ENCODE measurements at regions not wholly inside any gene's neighbourhood (a gene's known extent, or its start where the extent isn't known, plus 50 kb on each side); places are given as distances from the start of the nearest gene placed in this dataset.

GRCh38 chr17:74096456-74096855, 107.0 kb upstream of the RPL38 start:
- no peak for DNase-seq

DNA sequence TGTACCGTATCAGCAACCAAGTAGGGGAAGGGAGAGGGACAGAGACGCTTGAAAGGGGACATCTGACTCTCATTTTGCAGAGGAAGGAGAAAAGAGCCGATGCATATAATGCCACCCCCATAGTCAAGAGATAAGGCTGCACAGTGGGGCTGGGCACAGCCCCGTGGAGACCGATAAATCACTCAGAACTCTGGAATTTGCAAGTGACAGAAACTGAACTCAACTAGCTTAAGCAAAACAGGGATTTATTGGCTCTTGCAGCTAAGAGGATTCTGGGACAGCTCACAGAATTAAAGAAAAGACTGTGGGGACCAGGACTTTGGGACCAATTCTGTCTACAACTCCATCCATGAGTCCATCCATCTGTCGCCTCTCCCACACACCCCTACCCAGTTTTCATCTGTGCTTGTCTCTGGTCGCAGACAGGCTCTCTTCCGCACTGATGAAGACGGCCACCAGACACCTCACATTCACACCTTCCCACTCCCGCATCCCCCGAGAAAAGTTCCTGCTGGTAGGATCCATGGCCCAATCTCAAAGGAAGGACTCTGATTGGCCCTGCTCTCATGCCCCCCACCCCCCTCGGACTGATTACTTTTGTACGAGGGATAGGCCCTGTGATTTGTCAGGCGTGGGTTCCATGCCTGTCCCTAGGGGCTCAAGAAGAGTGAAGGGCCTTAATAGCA, 105.9 kb upstream of the RPL38 start:
- no peak for DNase-seq

DNA sequence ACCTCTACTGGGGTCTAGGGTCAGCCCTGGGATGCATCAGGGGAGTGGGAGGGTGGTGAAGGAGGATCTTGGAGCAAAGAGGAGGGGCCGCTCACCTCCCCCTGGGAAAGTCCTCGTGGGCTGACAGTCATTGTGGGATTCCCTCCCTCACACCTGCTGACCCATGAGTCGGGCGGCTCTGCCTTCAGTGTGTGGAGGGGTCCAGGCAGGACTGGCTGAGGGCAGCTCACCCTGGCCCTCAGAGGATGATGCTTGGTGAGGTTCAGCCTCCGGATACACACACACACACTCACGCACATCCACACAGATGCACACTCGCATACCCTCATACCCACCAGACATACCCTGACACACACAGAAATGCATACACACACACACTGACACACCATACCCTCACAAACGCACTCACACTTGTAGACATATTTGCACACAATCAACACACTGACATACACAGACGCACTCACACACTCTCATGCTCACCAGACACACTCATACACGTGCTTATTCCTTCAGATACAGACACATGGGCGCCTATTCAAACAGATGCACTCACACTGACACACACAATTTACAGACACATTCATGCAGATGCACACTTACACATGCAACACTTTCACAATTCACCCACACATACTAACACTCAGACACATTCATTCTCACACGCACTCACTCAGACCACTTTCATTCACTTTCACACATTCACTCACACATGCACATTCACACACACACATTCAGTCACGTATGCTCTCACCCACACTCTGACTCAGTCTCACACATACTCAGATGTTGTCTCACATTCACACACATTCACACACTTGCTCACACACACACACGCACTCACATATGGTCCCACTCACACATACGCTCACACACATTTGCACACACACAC, 105.1 kb upstream of the RPL38 start:
- DNase-seq, result no peak

- no peak for DNase-seq
Measured at GRCh38 chr17:74099442-74100340, 103.8 kb upstream of the RPL38 start.

- DNase-seq, result no peak
Measured at GRCh38 chr17:74104921-74105320, 98.6 kb upstream of the RPL38 start.

DNA sequence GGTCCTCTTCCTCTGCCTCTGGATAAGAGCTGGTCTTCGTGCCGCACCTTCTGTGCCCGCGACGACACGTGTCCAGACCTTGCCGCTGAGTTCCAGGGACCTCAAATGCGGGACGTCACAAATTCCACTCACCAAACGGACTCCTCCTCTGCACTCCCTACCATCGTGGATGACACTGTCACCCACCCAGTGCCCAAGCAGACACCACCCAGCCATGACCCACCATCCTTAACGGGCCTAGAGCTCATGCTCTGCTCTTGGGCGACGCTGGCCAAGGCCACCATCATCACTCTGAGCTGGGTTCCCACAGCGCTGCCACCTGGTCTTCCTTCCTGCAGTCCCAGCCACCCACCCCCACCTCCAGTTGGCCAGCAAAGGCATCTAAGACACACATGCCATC, 96.4 kb upstream of the RPL38 start:
- DNase-seq, result no peak

- DNase-seq, result no peak
Measured at GRCh38 chr17:74108126-74108705, 95.3 kb upstream of the RPL38 start.

GRCh38 chr17:74110467-74110866, 93.0 kb upstream of the RPL38 start:
- no peak for DNase-seq

GRCh38 chr17:74113326-74113725, 90.2 kb upstream of the RPL38 start:
- DNase-seq, result no peak

- DNase-seq, result no peak
Measured at GRCh38 chr17:74113952-74114351, 89.5 kb upstream of the RPL38 start.

DNA sequence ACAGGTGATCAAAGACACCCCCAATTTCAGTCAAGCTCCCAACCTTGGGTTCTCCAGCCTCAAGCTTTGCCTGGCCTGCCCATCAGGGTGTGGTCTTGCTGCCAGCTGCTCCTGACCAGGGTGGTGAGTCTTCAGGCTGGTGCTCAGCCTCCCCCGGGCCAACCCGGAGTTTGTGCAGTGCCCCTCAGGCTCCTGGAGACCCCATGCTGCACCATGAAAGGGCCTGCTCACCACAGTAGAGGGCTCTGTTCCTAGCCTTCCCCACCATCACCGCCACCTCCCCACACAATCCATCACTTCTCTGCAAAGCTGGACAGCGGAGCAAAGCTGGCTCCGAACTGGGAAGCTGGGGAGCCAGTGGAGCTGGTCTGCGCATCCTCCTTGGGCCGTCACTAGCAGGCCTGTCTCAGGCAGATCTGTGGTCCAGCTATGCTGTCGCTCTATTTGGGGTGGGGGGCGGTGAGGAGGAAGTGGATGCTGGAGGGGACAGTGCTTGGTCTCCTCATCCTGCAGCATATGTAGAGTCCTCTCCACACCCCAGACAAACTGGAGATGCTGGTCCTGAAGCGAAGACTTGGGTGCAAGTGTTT, 88.5 kb upstream of the RPL38 start:
- no peak for DNase-seq

DNA sequence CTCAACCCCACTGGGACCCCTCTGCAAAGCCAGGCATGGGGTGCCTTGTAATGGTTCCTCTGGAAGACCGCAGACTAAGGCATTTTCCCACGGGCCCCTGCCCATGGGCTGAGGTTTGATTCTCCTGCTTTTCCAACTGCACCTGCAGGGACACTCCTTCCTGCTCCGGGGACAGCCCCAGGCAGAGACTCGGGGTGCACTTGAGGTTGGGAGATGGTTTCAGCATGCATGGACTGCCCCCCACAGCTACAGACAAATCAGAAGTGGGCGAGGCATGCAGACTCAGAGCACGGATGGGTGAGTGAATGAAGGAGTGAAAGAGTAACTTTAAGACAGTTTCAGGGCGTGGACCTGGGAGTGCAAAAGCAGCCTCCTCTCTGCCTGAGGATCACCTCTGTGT, 87.9 kb upstream of the RPL38 start:
- DNase-seq, result no peak

GRCh38 chr17:74116087-74116717, 87.3 kb upstream of the RPL38 start:
- DNase-seq, result no peak

DNA sequence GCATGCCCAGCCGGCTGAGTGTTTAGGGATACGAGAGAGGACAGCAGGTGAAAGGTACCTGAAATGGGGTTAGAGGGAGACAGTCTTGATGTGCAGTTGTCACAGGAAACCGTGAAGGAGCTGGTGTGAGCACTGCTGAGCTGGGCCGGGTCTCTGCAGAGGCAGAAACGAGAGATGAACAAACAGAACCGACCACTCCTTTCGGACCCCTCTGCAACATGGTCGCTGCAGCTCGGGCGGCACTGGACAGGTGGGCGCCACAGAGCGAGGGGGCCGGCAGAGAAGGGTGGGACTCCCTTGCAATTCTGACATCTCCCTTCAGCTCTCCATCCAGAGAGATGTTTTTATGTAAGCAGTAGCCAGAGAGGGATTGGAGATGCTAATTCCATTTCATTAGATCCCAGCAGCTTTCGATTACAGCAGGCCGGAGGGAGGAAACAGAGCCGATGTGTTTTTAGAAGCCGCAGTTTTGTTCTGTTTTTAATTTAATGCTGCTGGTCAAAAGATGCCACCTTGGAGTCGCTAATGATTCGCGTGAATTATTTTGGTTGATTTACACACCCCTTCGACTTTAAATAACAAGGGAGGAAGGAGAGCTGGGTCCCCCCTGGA, 86.3 kb upstream of the RPL38 start:
- no peak for DNase-seq

- DNase-seq, result no peak
Measured at GRCh38 chr17:74117999-74118421, 85.5 kb upstream of the RPL38 start.

DNA sequence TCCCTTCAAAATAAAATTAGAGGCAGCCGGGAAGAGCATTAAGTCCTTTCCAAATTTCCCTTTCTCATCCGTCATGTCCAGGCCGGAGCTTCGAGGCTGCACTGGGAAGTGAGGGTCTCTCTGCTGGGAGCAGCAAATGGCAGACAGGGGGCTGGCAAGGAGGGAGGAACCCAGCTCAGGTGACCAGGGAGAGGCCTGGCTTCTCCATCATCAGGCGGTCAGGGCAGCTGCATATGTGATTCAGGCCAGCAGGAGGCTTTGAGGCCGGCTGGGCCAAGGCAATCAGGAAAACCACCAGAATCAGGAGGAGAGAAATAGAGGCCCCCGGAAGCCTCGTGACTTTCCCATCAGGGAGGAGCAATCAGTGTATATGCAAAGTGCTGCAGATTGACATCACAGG, 85.0 kb upstream of the RPL38 start:
- no peak for DNase-seq

- no peak for DNase-seq
Measured at GRCh38 chr17:74119049-74119580, 84.4 kb upstream of the RPL38 start.

DNA sequence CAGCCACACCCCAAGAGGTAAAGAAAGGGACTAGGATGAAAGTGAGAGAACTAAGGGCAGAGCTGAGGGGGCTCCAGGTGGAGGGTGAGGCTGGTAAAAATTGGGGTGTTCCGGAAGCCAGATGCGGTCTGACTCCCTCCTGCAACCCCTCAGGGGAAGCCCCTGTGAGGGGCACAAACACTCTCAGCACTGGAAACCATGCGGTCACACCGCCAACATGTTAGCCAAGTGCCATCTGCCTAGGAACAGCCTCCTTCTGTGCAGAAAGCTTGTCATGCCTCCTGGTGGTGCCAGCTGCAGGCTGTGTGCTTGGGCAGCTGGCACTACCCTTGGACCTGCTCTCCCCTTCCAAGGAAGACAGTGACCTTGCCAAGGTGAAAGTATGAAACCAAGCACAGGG, 83.5 kb upstream of the RPL38 start:
- DNase-seq, result no peak

DNA sequence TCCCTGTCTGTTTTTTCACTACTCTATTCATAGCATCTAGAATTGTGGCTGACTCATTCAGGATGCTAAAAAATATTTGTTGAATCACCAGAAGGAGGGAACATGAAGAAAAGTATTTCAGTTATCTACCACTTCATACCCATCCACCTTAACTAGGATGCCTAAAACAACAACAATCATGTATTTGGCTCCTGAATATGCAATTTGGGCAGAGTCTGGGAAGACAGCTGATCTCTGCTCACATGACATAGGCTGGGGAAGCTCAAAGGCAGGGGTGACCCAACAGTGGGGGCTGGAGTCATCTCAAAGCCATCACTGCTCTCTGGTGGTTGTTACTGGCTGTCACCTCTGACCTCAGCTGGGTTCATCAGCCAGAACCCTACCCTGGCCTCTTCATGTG, 80.1 kb upstream of the RPL38 start:
- no peak for DNase-seq

GRCh38 chr17:74123866-74124444, 79.5 kb upstream of the RPL38 start:
- DNase-seq, result no peak

DNA sequence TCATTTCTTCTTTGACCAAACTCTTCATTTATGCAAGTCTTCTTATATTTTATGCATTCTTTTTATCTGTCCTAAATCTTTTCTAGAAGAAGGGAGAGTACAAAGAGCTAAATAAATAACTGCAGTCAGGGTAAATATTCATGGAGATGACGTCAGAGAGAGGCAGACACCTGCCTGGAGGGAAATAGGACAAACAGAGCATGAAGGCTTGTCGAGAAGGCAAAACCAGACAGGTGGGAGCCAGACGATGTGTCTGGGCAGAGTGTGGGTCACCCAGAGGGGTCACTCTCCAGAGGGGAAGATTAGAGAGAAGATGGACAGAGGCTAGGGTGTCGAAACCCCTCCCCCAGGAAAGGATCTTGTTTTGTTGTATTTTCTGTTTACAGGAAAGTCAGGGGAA, 78.3 kb upstream of the RPL38 start:
- no peak for DNase-seq
